Activated gamma-delta T cell treated with Interleukin-2 at 50 U/mL for 16 hours (primary cell): ENCODE measurements at regions not wholly inside any gene's neighbourhood (a gene's known extent, or its start where the extent isn't known, plus 50 kb on each side); places are given as distances from the start of the nearest gene placed in this dataset.
"Not testable (repeated sequence)": the region's sequence is repeated elsewhere in the genome, so short reads cannot be mapped to it uniquely, and the experiment has no call there.

ENCODE experiments used
- DNase-seq: peaks from one replicate; pipeline ENCODE4 v3.0.0-alpha.2; 2020

- DNase-seq, result no peak
Observed at GRCh38 chr14:99007795-99008194, 264.2 kb downstream of the BCL11B start.

GRCh38 chr14:99009871-99010270 is 262.1 kb downstream of the BCL11B start:
- DNase-seq, result no peak

- no peak for DNase-seq
Observed at GRCh38 chr14:99011385-99011784, 260.6 kb downstream of the BCL11B start.

GRCh38 chr14:99012703-99013102 is 259.3 kb downstream of the BCL11B start:
- no peak for DNase-seq

GRCh38 chr14:99015833-99016232 is 256.2 kb downstream of the BCL11B start:
- DNase-seq, result no peak

- DNase-seq, result no peak
Observed at GRCh38 chr14:99023371-99023770, 248.6 kb downstream of the BCL11B start.

- no peak for DNase-seq
Observed at GRCh38 chr14:99024926-99025325, 247.1 kb downstream of the BCL11B start.

GRCh38 chr14:99025418-99025817 is 246.6 kb downstream of the BCL11B start:
- DNase-seq, result no peak

- no peak for DNase-seq
Observed at GRCh38 chr14:99026471-99026870, 245.5 kb downstream of the BCL11B start.

GRCh38 chr14:99028041-99028440 is 244.0 kb downstream of the BCL11B start:
- no peak for DNase-seq

GRCh38 chr14:99028521-99028920 is 243.5 kb downstream of the BCL11B start:
- no peak for DNase-seq

GRCh38 chr14:99029145-99029915 is 242.7 kb downstream of the BCL11B start:
- no peak for DNase-seq

GRCh38 chr14:99029916-99030305 is 242.1 kb downstream of the BCL11B start:
- no peak for DNase-seq

GRCh38 chr14:99030454-99030853 is 241.5 kb downstream of the BCL11B start:
- DNase-seq, result no peak

- no peak for DNase-seq
Observed at GRCh38 chr14:99032759-99033158, 239.2 kb downstream of the BCL11B start.

- DNase-seq, result no peak
Observed at GRCh38 chr14:99033951-99034350, 238.0 kb downstream of the BCL11B start.

GRCh38 chr14:99034711-99035171 is 237.3 kb downstream of the BCL11B start:
- no peak for DNase-seq

GRCh38 chr14:99035268-99035667 is 236.7 kb downstream of the BCL11B start:
- DNase-seq, result no peak

- DNase-seq, result no peak
Observed at GRCh38 chr14:99035712-99036610, 236.0 kb downstream of the BCL11B start.

- DNase-seq, result no peak
Observed at GRCh38 chr14:99036611-99037293, 235.2 kb downstream of the BCL11B start.

- not testable (repeated sequence) for DNase-seq
Observed at GRCh38 chr14:99037326-99037725, 234.7 kb downstream of the BCL11B start.

- no peak for DNase-seq
Observed at GRCh38 chr14:99037777-99038430, 234.1 kb downstream of the BCL11B start.

- DNase-seq, result no peak
Observed at GRCh38 chr14:99038431-99038820, 233.6 kb downstream of the BCL11B start.
